Natural killer cell (primary cell): ENCODE measurements at regions not wholly inside any gene's neighbourhood (a gene's known extent, or its start where the extent isn't known, plus 50 kb on each side); places are given as distances from the start of the nearest gene placed in this dataset.

Experiments
- ATAC-seq, 3 donors: fragments of 150-1000 bp in 2 of 3; fragments of 200-7000 bp in 1 of 3; cut with Tn5 transposase; 1 replicate in 1 of 3; 2 replicates in 2 of 3; pipeline ENCODE4 v1.10.0; 2021; ENCODE audit warnings: mild to moderate bottlenecking in 2 of 3, moderate library complexity in 2 of 3
- DNase-seq, 2 donors: peaks; one replicate each; pipeline versions ENCODE4 v3.0.0 to v3.0.0-alpha.2; 2013 to 2021; ENCODE audit warnings: mixed read lengths in 1 of 2
- H3K27ac ChIP-seq: one replicate; pipeline ENCODE4 v1.5.1; 2013; ENCODE audit warnings: mild to moderate bottlenecking, low read length
- H3K27me3 ChIP-seq: one replicate; pipeline ENCODE4 v1.6.1; 2013; ENCODE audit warnings: low read length; ENCODE audit not compliant: control insufficient read depth, insufficient read depth
- H3K36me3 ChIP-seq: one replicate; pipeline ENCODE4 v1.6.1; 2013; ENCODE audit warnings: low read length; ENCODE audit not compliant: control insufficient read depth, insufficient read depth
- H3K4me1 ChIP-seq: one replicate; pipeline ENCODE4 v1.6.1; 2013; ENCODE audit warnings: low read length; ENCODE audit not compliant: control insufficient read depth, insufficient read depth
- H3K4me3 ChIP-seq: one replicate; pipeline ENCODE4 v1.5.1; 2013; ENCODE audit warnings: low read length
- H3K9me3 ChIP-seq: one replicate; pipeline ENCODE4 v1.6.1; 2013; ENCODE audit warnings: low read length; ENCODE audit not compliant: control insufficient read depth, insufficient read depth
- H3K27ac Mint-ChIP-seq, 2 donors: one replicate each; pipeline ENCODE4 v1.8.0; 2022; ENCODE audit warnings: mild to moderate bottlenecking in 2 of 2, mixed read lengths in 2 of 2, moderate library complexity in 1 of 2
- H3K27me3 Mint-ChIP-seq, 2 donors: one replicate each; pipeline ENCODE4 v1.8.0; 2022; ENCODE audit warnings: low read depth in 2 of 2, mixed read lengths in 2 of 2
- H3K36me3 Mint-ChIP-seq: one replicate; pipeline ENCODE4 v1.8.0; 2022; ENCODE audit warnings: mixed read lengths
- H3K4me1 Mint-ChIP-seq, 2 donors: one replicate each; pipeline ENCODE4 v1.8.0; 2022; ENCODE audit warnings: mixed read lengths in 2 of 2
- H3K4me3 Mint-ChIP-seq: one replicate; pipeline ENCODE4 v1.8.0; 2022; ENCODE audit warnings: mild to moderate bottlenecking, moderate library complexity, mixed read lengths
- H3K9me3 Mint-ChIP-seq, 2 donors: one replicate each; pipeline ENCODE4 v1.8.0; 2022; ENCODE audit warnings: mixed read lengths in 2 of 2
- WGBS: methylation state at CpG from one replicate; pipeline ENCODE4 v1.1.7; 2013; ENCODE audit warnings: missing lambda C conversion rate; ENCODE audit not compliant: insufficient coverage; 5-methylcytosine and 5-hydroxymethylcytosine counted together
- intact Hi-C: fragments of 100-400 bp; cut with micrococcal nuclease; formaldehyde crosslinking; loops from one replicate; pipeline ENCODE4 v1.14.2; 2022
- TF ChIP-seq, protein P1 (sequence below): fragments of 200-600 bp; IDR thresholded peaks from one replicate; pipeline ENCODE4 v1.8.0; 2022; ENCODE audit warnings: antibody characterized with exemption

- DNase-seq (no peak), ATAC-seq (no peak)
- Mint-ChIP-seq H3K36me3 (no peaks in the 10 kb centered on the region), H3K9me3 (no peaks in the 10 kb centered on the region), H3K4me3 (no peak overlapping the region), H3K27me3 (peaks cover 6 to 12% of the 10 kb centered on the region in 2 donors), H3K27ac (no peak overlapping the region), H3K4me1 (no peaks in the 10 kb centered on the region)
- no peak overlapping the region for H3K27ac ChIP-seq
- no peaks in the 10 kb centered on the region for H3K27me3 ChIP-seq
- H3K36me3 ChIP-seq, result no peaks in the 10 kb centered on the region
- intact Hi-C loops, result no loop called here
- WGBS, result 96% methylated on average over 3 of the region's 4 CpGs
- TF ChIP-seq, protein P1, sequence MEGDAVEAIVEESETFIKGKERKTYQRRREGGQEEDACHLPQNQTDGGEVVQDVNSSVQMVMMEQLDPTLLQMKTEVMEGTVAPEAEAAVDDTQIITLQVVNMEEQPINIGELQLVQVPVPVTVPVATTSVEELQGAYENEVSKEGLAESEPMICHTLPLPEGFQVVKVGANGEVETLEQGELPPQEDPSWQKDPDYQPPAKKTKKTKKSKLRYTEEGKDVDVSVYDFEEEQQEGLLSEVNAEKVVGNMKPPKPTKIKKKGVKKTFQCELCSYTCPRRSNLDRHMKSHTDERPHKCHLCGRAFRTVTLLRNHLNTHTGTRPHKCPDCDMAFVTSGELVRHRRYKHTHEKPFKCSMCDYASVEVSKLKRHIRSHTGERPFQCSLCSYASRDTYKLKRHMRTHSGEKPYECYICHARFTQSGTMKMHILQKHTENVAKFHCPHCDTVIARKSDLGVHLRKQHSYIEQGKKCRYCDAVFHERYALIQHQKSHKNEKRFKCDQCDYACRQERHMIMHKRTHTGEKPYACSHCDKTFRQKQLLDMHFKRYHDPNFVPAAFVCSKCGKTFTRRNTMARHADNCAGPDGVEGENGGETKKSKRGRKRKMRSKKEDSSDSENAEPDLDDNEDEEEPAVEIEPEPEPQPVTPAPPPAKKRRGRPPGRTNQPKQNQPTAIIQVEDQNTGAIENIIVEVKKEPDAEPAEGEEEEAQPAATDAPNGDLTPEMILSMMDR, result no peak
- H3K4me1 ChIP-seq, result no peaks in the 10 kb centered on the region
- H3K9me3 ChIP-seq, result no peaks in the 10 kb centered on the region
- H3K4me3 ChIP-seq, result no peak overlapping the region
These were observed 148.9 kb upstream of the TBC1D5 start for GRCh38 chr3:17891139-17891856.

DNA sequence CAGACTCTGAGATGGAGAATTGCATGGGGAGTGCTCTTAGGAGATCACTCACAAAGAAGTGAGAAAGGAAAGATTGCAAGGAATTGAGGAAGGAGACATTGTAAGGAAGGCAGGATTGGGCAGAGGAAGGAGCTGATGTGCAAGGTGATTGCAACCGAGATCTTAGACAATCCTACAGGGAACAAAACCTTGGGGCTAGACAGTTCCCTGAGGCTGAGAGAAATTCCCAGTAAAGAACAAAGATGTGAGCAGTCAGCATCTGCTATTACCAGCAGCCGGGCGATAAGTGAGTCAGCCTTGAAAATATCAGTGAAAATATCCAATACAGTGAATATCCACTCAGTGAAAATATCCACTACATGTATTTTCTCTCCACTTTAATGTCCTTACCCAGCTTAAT lies 143.6 kb upstream of the TBC1D5 start:
- Mint-ChIP-seq H3K9me3 (no peaks in the 10 kb centered on the region), H3K36me3 (no peaks in the 10 kb centered on the region), H3K27ac (no peak overlapping the region), H3K27me3 (peaks cover 6 to 12% of the 10 kb centered on the region in 2 donors), H3K4me3 (no peak overlapping the region), H3K4me1 (no peaks in the 10 kb centered on the region)
- no peak for ATAC-seq
- Histone ChIP-seq H3K9me3 (no peaks in the 10 kb centered on the region), H3K4me1 (no peaks in the 10 kb centered on the region), H3K27me3 (no peaks in the 10 kb centered on the region), H3K36me3 (no peaks in the 10 kb centered on the region), H3K4me3 (no peak overlapping the region), H3K27ac (no peak overlapping the region)
- 91% methylated on average over 3 of the region's 3 CpGs for WGBS
- TF ChIP-seq, protein P1, result no peak
- no peak for DNase-seq
- intact Hi-C loops, result no loop called here

DNA sequence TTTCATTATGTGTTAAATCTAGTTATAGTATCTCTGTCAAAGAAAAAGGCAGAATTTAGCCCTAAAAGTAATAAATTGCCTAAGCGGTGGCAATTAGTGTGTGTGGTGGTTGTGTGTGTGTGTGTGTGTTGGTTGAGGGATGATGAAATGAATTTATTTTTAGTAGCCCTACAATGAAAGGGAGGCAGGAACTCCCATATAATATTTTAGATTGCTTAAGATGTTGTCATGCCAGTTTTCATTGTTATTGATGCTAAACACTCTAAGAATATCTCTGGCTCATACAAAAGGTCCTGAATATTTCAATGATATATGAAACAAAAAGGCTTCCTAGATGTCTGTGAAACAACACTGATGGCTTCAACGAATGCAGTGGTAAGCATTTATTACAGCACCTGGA lies 140.6 kb upstream of the TBC1D5 start:
- 88% methylated on average over 2 of the region's 2 CpGs for WGBS
- H3K27me3 ChIP-seq, result no peaks in the 10 kb centered on the region
- ATAC-seq, result no peak

More for the DNA sequence above, 140.6 kb upstream of the TBC1D5 start:
- H3K27ac Mint-ChIP-seq, result no peak overlapping the region
- H3K4me1 Mint-ChIP-seq, result no peaks in the 10 kb centered on the region
- Histone ChIP-seq H3K9me3 (no peaks in the 10 kb centered on the region), H3K27ac (no peak overlapping the region), H3K36me3 (no peaks in the 10 kb centered on the region), H3K4me1 (no peaks in the 10 kb centered on the region), H3K4me3 (no peak overlapping the region)
- H3K27me3 Mint-ChIP-seq, result peaks cover 4 to 12% of the 10 kb centered on the region in 2 donors
- intact Hi-C loops, result no loop called here
- no peaks in the 10 kb centered on the region for H3K9me3 Mint-ChIP-seq
- H3K36me3 Mint-ChIP-seq, result no peaks in the 10 kb centered on the region
- no peak overlapping the region for H3K4me3 Mint-ChIP-seq
- no peak for DNase-seq
- TF ChIP-seq, protein P1, result no peak
